Hypothalamus (tissue), 51 donors: ENCODE measurements at regions not wholly inside any gene's neighbourhood (a gene's known extent, or its start where the extent isn't known, plus 50 kb on each side); places are given as distances from the start of the nearest gene placed in this dataset.
A peak's percentile ranks its signal among the peaks of the same experiment; 100 is the strongest.
"Not testable (repeated sequence)": the region's sequence is repeated elsewhere in the genome, so short reads cannot be mapped to it uniquely, and the experiment has no call there.

Source experiments
- DNase-seq, 51 donors: peaks; one replicate each; lab custom pipeline; 2025; lab: John Stamatoyannopoulos, UW

- DNase-seq = not testable (repeated sequence)
Observed at GRCh38 chr11:87494026-87494425, 456.3 kb downstream of the TMEM135 start.

- no peak for DNase-seq
Observed at GRCh38 chr11:87493516-87493915, 455.8 kb downstream of the TMEM135 start.

DNA sequence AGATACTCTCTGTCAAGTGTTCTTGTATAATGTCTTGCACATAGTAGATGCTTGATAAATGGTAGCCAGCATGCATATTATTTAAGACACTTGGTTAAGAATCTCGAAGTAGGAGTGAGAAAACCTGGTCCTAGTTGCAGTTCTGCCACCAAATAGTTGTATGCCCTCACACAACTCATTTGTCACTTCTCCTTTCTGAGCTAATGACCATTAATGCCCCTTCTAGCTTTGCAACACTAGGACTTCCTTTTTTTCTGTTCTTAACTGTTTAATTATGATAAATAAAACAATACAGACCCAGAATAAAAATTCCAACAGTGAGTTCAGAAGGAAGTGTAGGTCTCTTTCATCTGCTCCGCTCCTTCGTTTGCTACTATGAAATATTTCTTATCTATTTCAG lies 453.6 kb downstream of the TMEM135 start:
- no peak for DNase-seq

DNA sequence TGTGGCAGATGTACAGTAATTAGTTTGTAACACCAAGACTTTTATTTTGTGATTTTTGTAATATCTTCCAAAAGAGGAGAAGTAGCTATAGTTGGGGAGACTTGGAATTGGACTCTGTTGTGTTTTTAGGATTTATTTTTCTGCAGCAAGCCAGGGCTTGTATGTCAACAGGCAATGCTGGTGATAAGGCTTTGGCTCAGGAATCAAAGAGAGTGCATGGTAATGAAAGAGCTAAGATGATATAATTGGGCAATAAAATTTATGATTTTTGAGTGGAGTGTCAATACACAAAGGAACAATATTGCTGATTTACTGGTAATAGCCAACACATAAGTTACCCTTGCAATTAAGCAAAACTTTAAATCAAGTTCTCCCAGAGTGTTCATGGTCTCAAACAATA lies 452.9 kb downstream of the TMEM135 start:
- no peak for DNase-seq

DNA sequence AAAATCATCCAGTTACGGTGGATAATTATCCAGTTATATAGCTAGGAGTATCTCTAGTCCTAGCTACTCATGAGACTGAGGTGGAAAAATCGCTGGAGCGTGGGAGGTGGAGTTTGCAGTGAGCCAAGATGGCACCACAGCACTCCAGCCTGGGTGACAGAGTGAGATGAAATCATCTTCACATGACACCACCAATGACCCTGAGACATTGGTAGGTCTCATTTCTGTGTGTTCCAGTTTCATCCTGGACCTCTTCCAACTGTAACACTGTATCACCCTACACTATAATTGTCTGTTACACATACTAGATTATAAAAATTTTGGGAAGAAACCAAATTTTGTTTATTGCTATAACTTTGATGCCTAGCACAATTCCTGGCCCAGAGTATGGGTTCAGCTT lies 446.8 kb downstream of the TMEM135 start:
- DNase-seq = no peak

DNA sequence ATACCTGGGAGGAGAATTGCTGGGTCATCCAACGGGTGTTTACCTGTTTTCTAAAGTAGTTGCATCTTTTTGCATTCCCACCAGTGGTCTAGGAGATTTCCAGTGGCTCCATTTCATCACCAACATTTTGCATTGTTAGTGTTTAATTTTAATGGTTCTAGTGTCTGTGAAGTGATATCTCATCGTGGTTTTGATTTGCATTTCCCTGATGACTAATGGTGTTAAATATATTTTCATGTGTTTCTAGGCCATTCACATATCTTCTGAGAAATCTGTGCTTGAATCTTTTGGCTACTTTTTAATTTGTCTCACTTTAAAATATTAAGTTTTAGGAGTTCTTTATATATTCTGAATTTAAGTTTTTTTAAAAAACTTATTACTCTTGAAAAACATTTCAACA lies 439.6 kb downstream of the TMEM135 start:
- DNase-seq = no peak

DNA sequence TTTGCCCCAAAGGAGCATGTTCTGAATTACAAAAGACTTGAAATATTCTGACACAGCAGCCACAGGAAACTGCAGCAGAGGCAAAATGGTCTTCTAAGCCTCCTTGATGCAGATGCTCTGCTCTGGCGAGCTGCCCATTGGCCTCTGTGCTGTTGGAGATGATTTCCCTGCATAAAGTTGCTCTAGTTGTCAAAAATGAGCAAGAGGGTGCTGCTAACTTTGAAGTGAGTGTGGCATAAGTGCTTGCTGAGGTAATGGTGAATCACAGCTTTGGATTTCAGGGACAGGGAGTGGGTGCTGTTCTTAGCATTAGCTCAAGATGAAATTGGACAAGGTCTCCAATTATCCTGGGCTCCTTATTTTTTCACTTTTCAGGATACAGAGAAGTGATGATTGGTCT lies 435.4 kb downstream of the TMEM135 start:
- DNase-seq = peak in 1 of 51 donors; percentile 3

GRCh38 chr11:87466223-87466622 lies 428.5 kb downstream of the TMEM135 start:
- DNase-seq = no peak

GRCh38 chr11:87465716-87466115 lies 428.0 kb downstream of the TMEM135 start:
- DNase-seq = no peak

GRCh38 chr11:87463486-87464102 lies 425.9 kb downstream of the TMEM135 start:
- no peak for DNase-seq

DNA sequence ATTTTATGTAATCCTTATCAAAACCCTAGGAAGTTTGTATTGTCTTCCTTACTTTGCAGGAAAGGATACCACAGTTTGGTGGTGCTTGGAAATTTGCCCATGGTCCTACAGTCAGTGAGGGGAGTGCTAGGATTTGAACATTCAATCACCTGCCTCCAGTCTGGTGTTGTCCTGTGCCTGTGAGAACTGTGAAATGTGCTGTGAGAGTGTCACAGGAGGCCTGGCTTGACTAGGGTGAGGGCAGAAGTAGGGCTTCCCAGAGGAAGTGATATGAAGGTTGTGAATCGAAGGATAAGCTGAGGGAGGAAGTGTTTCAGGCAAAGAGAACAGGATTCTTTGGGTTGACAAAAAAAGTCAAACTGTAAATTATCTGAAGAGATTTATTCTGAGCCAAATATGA lies 424.4 kb downstream of the TMEM135 start:
- DNase-seq = no peak

DNA sequence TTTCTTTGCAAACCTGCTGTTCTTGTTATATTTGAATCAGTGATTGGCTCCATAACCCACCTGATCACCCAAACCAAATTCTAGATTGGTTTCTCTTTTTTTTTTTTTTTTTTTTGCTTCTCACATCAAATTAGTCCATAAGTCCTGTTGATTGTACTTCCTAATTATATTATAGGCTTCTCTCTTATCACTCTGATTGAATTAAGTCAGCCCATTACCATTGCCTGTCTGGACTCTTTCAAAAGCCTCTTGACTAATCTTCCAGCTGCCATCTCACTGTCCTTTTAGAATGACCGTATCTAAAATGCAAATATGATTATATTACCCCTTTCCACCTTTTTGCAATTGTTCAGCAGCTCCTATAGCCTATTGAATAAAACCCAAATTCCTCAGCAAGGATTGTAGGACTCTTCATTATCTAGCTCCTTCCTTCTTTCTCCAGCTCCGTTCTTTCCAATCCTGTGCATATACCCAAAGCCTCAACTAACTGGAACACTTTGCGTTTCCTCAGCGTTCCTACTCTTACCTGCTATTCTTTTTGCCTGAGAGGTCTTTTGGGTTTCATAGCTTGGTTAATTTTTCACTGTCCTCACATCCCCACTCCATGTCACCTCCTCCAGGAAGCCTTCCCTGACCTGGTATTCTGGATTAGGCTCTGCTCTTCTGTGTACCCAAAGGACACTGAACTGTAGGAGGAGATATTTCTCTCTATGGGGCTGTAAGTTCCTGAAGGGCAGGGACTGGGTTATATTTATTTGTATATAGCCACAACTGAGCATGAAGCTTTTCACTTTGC lies 423.3 kb downstream of the TMEM135 start:
- no peak for DNase-seq

DNA sequence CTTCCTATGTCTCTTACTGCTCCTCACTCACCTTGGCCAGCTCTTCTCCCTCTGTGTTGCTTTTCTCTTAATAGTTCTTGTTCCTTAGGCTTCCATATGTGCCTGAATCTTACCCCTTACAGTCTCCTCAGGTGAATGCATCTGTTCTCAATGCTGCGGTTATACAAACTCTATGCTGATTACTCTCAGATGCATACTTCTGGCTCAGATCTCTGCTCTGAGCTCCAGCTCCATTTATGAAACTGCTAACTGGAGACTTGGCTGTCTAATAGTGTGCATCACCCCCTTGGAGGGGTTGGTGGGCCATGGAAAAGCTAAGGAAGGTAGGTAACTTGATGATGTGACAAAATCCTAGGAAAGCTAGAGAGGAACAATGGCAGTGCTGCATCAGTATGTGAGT lies 422.5 kb downstream of the TMEM135 start:
- no peak for DNase-seq

- no peak for DNase-seq
Observed at GRCh38 chr11:87459351-87459750, 421.6 kb downstream of the TMEM135 start.

DNA sequence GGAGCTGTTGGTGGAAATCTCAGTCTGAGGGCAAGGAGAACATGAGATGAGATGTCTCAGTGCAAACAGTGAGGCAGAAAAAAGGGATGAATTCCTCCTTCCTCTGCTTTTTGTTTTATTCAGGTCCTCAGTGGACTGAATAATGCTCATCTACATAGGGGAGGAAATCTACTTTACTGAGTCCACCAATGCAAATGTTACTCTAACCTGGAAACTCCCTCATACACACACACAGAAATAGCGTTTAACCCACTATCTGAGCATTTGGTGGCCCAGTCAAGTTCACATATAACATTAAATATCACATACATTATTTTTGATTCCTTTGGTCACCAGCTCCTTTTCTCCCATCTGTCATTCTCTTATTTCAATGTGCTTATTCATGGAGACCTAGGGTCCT lies 418.8 kb downstream of the TMEM135 start:
- DNase-seq = no peak

DNA sequence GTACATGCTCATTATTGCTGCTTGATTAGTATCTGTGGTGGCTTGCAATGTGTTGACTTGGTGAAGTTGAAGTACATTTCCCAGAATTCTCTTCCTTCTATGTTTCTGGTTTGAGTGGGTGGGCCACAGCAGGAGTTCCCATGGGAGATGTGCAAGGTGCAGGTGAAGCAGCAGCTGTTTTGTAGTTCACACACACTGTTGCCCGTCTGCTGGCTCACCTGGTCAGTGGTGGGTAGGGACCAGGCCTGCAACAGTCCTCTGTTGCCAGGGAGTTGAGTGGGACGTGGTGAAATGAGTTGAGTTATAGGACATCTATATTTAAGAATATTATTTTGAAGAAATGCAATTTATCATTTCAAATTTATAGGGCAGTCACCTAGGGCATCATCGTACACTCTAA lies 417.4 kb downstream of the TMEM135 start:
- DNase-seq = no peak

- peak in 1 of 51 donors; percentile 11 for DNase-seq
Observed at GRCh38 chr11:87454241-87454640, 416.5 kb downstream of the TMEM135 start.

GRCh38 chr11:87453531-87454089 lies 415.9 kb downstream of the TMEM135 start:
- no peak for DNase-seq

GRCh38 chr11:87452025-87452424 lies 414.3 kb downstream of the TMEM135 start:
- not testable (repeated sequence) for DNase-seq

- no peak for DNase-seq
Observed at GRCh38 chr11:87451395-87451794, 413.7 kb downstream of the TMEM135 start.

- no peak for DNase-seq
Observed at GRCh38 chr11:87447606-87448005, 409.9 kb downstream of the TMEM135 start.

GRCh38 chr11:87444993-87445392 lies 407.3 kb downstream of the TMEM135 start:
- DNase-seq = no peak
